ENCODE measurements at regions not wholly inside any gene's neighbourhood (a gene's known extent, or its start where the extent isn't known, plus 50 kb on each side); places are given as distances from the start of the nearest gene placed in this dataset.

- no peak overlapping the region for H3K27ac ChIP-seq
- no peak for DNase-seq (ENCODE audit: low spot score)
- POLR2A ChIA-PET (ENCODE audit: low non-redundant PET) = no interaction called here
- TF ChIP-seq, protein P1, sequence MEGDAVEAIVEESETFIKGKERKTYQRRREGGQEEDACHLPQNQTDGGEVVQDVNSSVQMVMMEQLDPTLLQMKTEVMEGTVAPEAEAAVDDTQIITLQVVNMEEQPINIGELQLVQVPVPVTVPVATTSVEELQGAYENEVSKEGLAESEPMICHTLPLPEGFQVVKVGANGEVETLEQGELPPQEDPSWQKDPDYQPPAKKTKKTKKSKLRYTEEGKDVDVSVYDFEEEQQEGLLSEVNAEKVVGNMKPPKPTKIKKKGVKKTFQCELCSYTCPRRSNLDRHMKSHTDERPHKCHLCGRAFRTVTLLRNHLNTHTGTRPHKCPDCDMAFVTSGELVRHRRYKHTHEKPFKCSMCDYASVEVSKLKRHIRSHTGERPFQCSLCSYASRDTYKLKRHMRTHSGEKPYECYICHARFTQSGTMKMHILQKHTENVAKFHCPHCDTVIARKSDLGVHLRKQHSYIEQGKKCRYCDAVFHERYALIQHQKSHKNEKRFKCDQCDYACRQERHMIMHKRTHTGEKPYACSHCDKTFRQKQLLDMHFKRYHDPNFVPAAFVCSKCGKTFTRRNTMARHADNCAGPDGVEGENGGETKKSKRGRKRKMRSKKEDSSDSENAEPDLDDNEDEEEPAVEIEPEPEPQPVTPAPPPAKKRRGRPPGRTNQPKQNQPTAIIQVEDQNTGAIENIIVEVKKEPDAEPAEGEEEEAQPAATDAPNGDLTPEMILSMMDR (conservative IDR thresholded peaks at IDR 0.05; ENCODE audit: low read depth) = no peak
- CTCF ChIA-PET = interaction anchor here (0.5 kb wide), 1 partner anchor 65 kb away, joined by 4 read pairs; no protein-coding TSS in a partner anchor
These were observed 259.5 kb downstream of the MSRB3 start for GRCh38 chr12:65537978-65538377.

DNA sequence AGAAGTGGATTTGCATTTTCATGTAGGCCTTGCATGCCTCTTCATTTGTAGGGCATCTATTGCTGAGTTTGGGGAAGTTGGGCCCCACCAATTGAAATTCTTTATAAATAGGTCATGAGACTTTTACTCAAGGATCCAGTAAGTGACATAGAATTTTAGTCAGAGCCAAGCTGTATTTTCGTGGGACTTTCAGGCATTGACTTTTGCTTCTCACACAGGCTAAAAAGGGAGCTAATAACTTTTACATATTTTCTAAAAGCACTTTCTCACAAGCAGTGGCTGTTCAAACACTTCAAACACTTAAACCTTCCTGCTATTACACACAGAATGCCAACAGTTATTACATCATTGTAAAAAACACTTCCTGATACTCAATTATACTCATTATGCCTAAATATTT lies 260.5 kb downstream of the MSRB3 start:
- ChIA-PET CTCF (no interaction called here), POLR2A (ENCODE audit: low non-redundant PET) (no interaction called here)
- no peak overlapping the region for H3K27ac ChIP-seq
- TF ChIP-seq, protein P1 (conservative IDR thresholded peaks at IDR 0.05; ENCODE audit: low read depth) = no peak
- no peak for DNase-seq (ENCODE audit: low spot score)

DNA sequence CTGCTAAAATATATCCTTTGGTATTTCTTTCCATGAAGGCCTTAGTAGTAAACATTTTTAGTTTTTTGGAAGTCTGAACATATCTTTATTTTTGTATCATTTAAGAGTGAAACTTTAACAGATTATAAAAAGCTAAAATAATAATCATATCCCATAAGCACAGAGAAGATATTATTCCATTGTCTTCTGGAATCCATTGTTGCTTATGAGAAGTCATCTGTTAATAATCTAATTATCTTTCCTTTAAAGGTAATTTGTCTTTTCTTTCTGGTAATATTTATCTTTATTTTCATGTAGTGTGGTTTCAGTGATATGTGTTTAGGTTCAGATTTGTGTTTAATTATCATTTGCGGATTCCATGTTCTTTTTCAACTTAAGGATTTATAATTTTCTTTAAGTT lies 261.7 kb downstream of the MSRB3 start:
- ChIA-PET POLR2A (ENCODE audit: low non-redundant PET) (no interaction called here), CTCF (no interaction called here)
- H3K27ac ChIP-seq = no peak overlapping the region
- TF ChIP-seq, protein P1 (conservative IDR thresholded peaks at IDR 0.05; ENCODE audit: low read depth) = no peak
- no peak for DNase-seq (ENCODE audit: low spot score)

- TF ChIP-seq, protein P1 (conservative IDR thresholded peaks at IDR 0.05; ENCODE audit: low read depth) = no peak
- no peak overlapping the region for H3K27ac ChIP-seq
- ChIA-PET CTCF (interaction anchor here (1.1 kb wide), 1 partner anchor 10 kb away, joined by 6 read pairs; no protein-coding TSS in a partner anchor), POLR2A (ENCODE audit: low non-redundant PET) (no interaction called here)
- no peak for DNase-seq (ENCODE audit: low spot score)
These were observed 268.0 kb downstream of the MSRB3 start for GRCh38 chr12:65546528-65546927.

- H3K27ac ChIP-seq = no peak overlapping the region
- CTCF ChIA-PET = interaction anchor here (0.6 to 1.3 kb wide), 23 partner anchors 9 to 680 kb away, joined by 3 to 6 read pairs (median 3); no protein-coding TSS in a partner anchor
- peak; percentile 85 for DNase-seq (ENCODE audit: low spot score)
- TF ChIP-seq, protein P1 (conservative IDR thresholded peaks at IDR 0.05; ENCODE audit: low read depth) = peak; percentile 97
- POLR2A ChIA-PET (ENCODE audit: low non-redundant PET) = no interaction called here
These were observed 267.4 kb upstream of the HMGA2 start for GRCh38 chr12:65556676-65557437.

- no peak overlapping the region for H3K27ac ChIP-seq
- TF ChIP-seq, protein P1 (conservative IDR thresholded peaks at IDR 0.05; ENCODE audit: low read depth) = no peak
- no peak for DNase-seq (ENCODE audit: low spot score)
- ChIA-PET CTCF (interaction anchor here (0.6 to 1.3 kb wide), 16 partner anchors 12 to 478 kb away, joined by 3 to 6 read pairs (median 4); no protein-coding TSS in a partner anchor), POLR2A (ENCODE audit: low non-redundant PET) (no interaction called here)
These were observed 266.7 kb upstream of the HMGA2 start for GRCh38 chr12:65557438-65558181.

All from RWPE1 (cell line).